ENCODE measurements at regions not wholly inside any gene's neighbourhood (a gene's known extent, or its start where the extent isn't known, plus 50 kb on each side); places are given as distances from the start of the nearest gene placed in this dataset.

GRCh38 chr1:2908081-2908480, 106.6 kb upstream of the TTC34 start:
- ATAC-seq (no peak), DNase-seq (ENCODE audit: low read depth in 1 of 2, low spot score in 1 of 2) (no peak), FAIRE-seq (no peak)
- ChIA-PET POLR2A (no interaction called here), CTCF (interaction anchor here (1.4 kb wide), 1 partner anchor 32 kb away, joined by 3 read pairs; no protein-coding TSS in a partner anchor)
- no peak overlapping the region for H3K4me3 ChIP-seq
- TF ChIP-seq ZNF302 (CRISPR knock-in tag; IDR thresholded peaks at IDR 0.05) (no peak), TFCP2L1 (CRISPR knock-in tag; IDR thresholded peaks at IDR 0.05) (no peak)
- no peak overlapping the region for H3K4me2 ChIP-seq
- H3K9me3 ChIP-seq, result no peaks in the 10 kb centered on the region
- no peak overlapping the region for H3K27ac ChIP-seq
- 17% methylated on average over 1 of the region's 16 CpGs for WGBS (ENCODE audit: missing lambda C conversion rate)
- no peaks in the 10 kb centered on the region for H3K4me1 ChIP-seq

GRCh38 chr1:2908561-2908960, 107.1 kb upstream of the TTC34 start:
- ATAC-seq, result no peak
- FAIRE-seq, result no peak
- Histone ChIP-seq H3K9me3 (no peaks in the 10 kb centered on the region), H3K4me3 (no peak overlapping the region), H3K4me2 (no peak overlapping the region), H3K4me1 (no peaks in the 10 kb centered on the region), H3K27ac (no peak overlapping the region)
- no peak for TF ChIP-seq REST (IDR thresholded peaks at IDR 0.05)
- TF ChIP-seq SMC3 (IDR thresholded peaks at IDR 0.05), result no peak
- no peak for TF ChIP-seq ZFP36 (IDR thresholded peaks at IDR 0.05; ENCODE audit: borderline replicate concordance, partially characterized antibody)
- no peak for TF ChIP-seq HOXB13 (CRISPR knock-in tag; IDR thresholded peaks at IDR 0.05; ENCODE audit: low read depth)
- TF ChIP-seq CTCF (IDR thresholded peaks at IDR 0.05), result no peak
- TF ChIP-seq RARB (CRISPR knock-in tag; IDR thresholded peaks at IDR 0.05), result no peak
- POLR2A ChIA-PET, result no interaction called here
- 18% methylated on average over 5 of the region's 15 CpGs for WGBS (ENCODE audit: missing lambda C conversion rate)
- CTCF ChIA-PET, result interaction anchor here (0.9 to 1.4 kb wide), 2 partner anchors 10 to 33 kb away, joined by 3 read pairs; no protein-coding TSS in a partner anchor
- DNase-seq (ENCODE audit: low read depth in 1 of 2, low spot score in 1 of 2), result no peak

GRCh38 chr1:2909797-2910196, 108.3 kb upstream of the TTC34 start:
- no CpG with 5 or more reads among the region's 14 CpGs for WGBS (ENCODE audit: missing lambda C conversion rate)
- no peak overlapping the region for H3K4me3 ChIP-seq
- FAIRE-seq (no peak), ATAC-seq (no peak), DNase-seq (ENCODE audit: low read depth in 1 of 2, low spot score in 1 of 2) (no peak)
- TF ChIP-seq JUN (IDR thresholded peaks at IDR 0.05) (no peak), ESRRA (IDR thresholded peaks at IDR 0.05; ENCODE audit: borderline replicate concordance, low read length) (no peak)
- H3K27ac ChIP-seq, result no peak overlapping the region
- H3K9me3 ChIP-seq, result no peaks in the 10 kb centered on the region
- no peak overlapping the region for H3K4me2 ChIP-seq
- ChIA-PET POLR2A (no interaction called here), CTCF (no interaction called here)
- H3K4me1 ChIP-seq, result no peaks in the 10 kb centered on the region

GRCh38 chr1:2910211-2910610, 108.7 kb upstream of the TTC34 start:
- FAIRE-seq, result no peak
- no peak overlapping the region for H3K4me2 ChIP-seq
- no CpG with 5 or more reads among the region's 11 CpGs for WGBS (ENCODE audit: missing lambda C conversion rate)
- H3K27ac ChIP-seq, result no peak overlapping the region
- ATAC-seq, result no peak
- ChIA-PET CTCF (no interaction called here), POLR2A (no interaction called here)
- no peak for DNase-seq (ENCODE audit: low read depth in 1 of 2, low spot score in 1 of 2)
- no peaks in the 10 kb centered on the region for H3K4me1 ChIP-seq
- no peak for TF ChIP-seq PBX3 (IDR thresholded peaks at IDR 0.05)
- no peak for TF ChIP-seq PHF8 (IDR thresholded peaks at IDR 0.05; ENCODE audit: borderline replicate concordance, low read depth)
- no peak for TF ChIP-seq ATOH8 (CRISPR knock-in tag; IDR thresholded peaks at IDR 0.05; ENCODE audit: low read depth)
- TF ChIP-seq TFCP2L1 (CRISPR knock-in tag; IDR thresholded peaks at IDR 0.05), result no peak
- no peak for TF ChIP-seq ZSCAN20 (CRISPR knock-in tag; IDR thresholded peaks at IDR 0.05)
- TF ChIP-seq RFX5 (IDR thresholded peaks at IDR 0.05), result no peak
- no peak for TF ChIP-seq HES2 (IDR thresholded peaks at IDR 0.05)
- no peak for TF ChIP-seq CHD2 (IDR thresholded peaks at IDR 0.05; ENCODE audit: low read length, partially characterized antibody)
- TF ChIP-seq NR3C1 (IDR thresholded peaks at IDR 0.05), result no peak
- TF ChIP-seq HMGXB4 (CRISPR knock-in tag; IDR thresholded peaks at IDR 0.05; ENCODE audit: borderline replicate concordance), result no peak
- TF ChIP-seq MAFK (IDR thresholded peaks at IDR 0.05; ENCODE audit: partially characterized antibody), result no peak
- no peak overlapping the region for H3K4me3 ChIP-seq
- no peaks in the 10 kb centered on the region for H3K9me3 ChIP-seq

All from A549 (cell line).